Nephron progenitor cell (in vitro differentiated cells): ENCODE measurements at regions not wholly inside any gene's neighbourhood (a gene's known extent, or its start where the extent isn't known, plus 50 kb on each side); places are given as distances from the start of the nearest gene placed in this dataset.

ENCODE experiments used
- DNase-seq: peaks from one replicate; pipeline ENCODE4 v3.0.0; 2021
- H3K27ac Mint-ChIP-seq: 2 replicates; pipeline ENCODE4 v1.8.0; 2021; ENCODE audit warnings: mild to moderate bottlenecking, moderate library complexity, mixed read lengths
- H3K27me3 Mint-ChIP-seq: 2 replicates; pipeline ENCODE4 v1.8.0; 2021; ENCODE audit warnings: mild to moderate bottlenecking, low read depth, mixed read lengths; ENCODE audit not compliant: poor library complexity
- H3K36me3 Mint-ChIP-seq: 2 replicates; pipeline ENCODE4 v1.8.0; 2021; ENCODE audit warnings: low read depth, mixed read lengths
- H3K4me1 Mint-ChIP-seq: 2 replicates; pipeline ENCODE4 v1.8.0; 2021; ENCODE audit warnings: mixed read lengths
- H3K4me3 Mint-ChIP-seq: 2 replicates; pipeline ENCODE4 v1.8.0; 2021; ENCODE audit warnings: mild to moderate bottlenecking, moderate library complexity, mixed read lengths
- H3K9me3 Mint-ChIP-seq: 2 replicates; pipeline ENCODE4 v1.8.0; 2021; ENCODE audit warnings: mild to moderate bottlenecking, moderate library complexity, mixed read lengths
- CTCF ChIP-seq: fragments of 200-600 bp; sonication (generic); IDR thresholded peaks from 2 replicates; pipeline ENCODE4 v1.5.0; 2021; ENCODE audit warnings: antibody characterized with exemption

DNA sequence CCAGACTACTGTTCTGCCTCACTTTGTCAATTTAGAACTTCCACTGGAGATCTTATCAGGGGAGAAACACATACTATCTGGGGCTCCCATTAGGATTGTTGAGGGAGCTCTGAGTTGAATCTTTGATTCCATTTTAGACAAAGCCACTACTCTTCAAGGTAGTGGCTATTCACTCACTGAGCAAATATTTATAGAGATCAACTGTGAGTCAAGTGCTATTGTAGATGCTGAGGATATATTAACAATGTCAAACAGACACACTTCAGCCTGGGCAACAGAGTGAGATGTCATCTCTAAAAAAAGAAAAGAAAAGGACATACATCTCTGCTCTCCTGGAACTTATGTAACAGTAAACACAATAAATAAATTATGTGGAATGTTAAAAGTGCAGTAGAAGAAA, 315.3 kb downstream of the PTEN start:
- no peaks in the 10 kb centered on the region for H3K4me1 Mint-ChIP-seq
- peaks cover 7% of the 10 kb centered on the region for H3K36me3 Mint-ChIP-seq
- H3K9me3 Mint-ChIP-seq, result peaks cover 28% of the 10 kb centered on the region
- TF ChIP-seq CTCF, result no peak
- H3K4me3 Mint-ChIP-seq, result no peak overlapping the region
- DNase-seq, result no peak
- H3K27me3 Mint-ChIP-seq, result peaks cover 4% of the 10 kb centered on the region
- H3K27ac Mint-ChIP-seq, result no peak overlapping the region

DNA sequence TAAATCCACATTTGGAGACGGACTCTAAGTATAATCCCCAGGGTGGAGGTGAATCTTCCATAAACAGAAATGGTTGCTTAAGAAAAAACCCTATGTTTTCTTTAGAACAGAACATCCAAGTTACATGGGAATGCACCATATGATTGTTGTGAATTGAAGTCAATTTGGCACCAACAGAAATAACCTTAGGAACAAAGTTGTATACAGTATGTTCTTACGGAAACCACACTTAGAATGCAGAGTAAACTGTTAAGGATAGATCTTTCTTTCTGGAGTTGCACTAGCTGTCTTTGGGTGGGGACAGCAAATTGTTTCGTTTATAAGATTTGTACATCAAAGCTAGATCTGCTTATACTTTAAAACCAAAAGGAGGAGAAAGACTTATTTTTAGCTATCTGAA, 316.4 kb downstream of the PTEN start:
- H3K4me1 Mint-ChIP-seq, result no peaks in the 10 kb centered on the region
- H3K4me3 Mint-ChIP-seq, result no peak overlapping the region
- no peak for TF ChIP-seq CTCF
- no peak overlapping the region for H3K27ac Mint-ChIP-seq
- peaks cover 5% of the 10 kb centered on the region for H3K36me3 Mint-ChIP-seq
- no peak for DNase-seq
- H3K27me3 Mint-ChIP-seq, result peaks cover 4% of the 10 kb centered on the region
- peaks cover 18% of the 10 kb centered on the region for H3K9me3 Mint-ChIP-seq

GRCh38 chr10:88181902-88182600, 318.6 kb downstream of the PTEN start:
- no peak overlapping the region for H3K27ac Mint-ChIP-seq
- H3K4me1 Mint-ChIP-seq, result no peaks in the 10 kb centered on the region
- H3K27me3 Mint-ChIP-seq, result peaks cover 4% of the 10 kb centered on the region
- no peaks in the 10 kb centered on the region for H3K36me3 Mint-ChIP-seq
- H3K4me3 Mint-ChIP-seq, result no peak overlapping the region
- DNase-seq, result no peak
- peaks cover 7% of the 10 kb centered on the region for H3K9me3 Mint-ChIP-seq
- TF ChIP-seq CTCF, result no peak

GRCh38 chr10:88182601-88182930, 319.1 kb downstream of the PTEN start:
- Mint-ChIP-seq H3K27ac (no peak overlapping the region), H3K36me3 (no peaks in the 10 kb centered on the region), H3K4me1 (no peaks in the 10 kb centered on the region), H3K27me3 (peaks cover 4% of the 10 kb centered on the region), H3K9me3 (peaks cover 2% of the 10 kb centered on the region), H3K4me3 (no peak overlapping the region)
- no peak for TF ChIP-seq CTCF
- no peak for DNase-seq

GRCh38 chr10:88184543-88185297, 321.3 kb downstream of the PTEN start:
- peaks cover 4% of the 10 kb centered on the region for H3K27me3 Mint-ChIP-seq
- no peak overlapping the region for H3K4me3 Mint-ChIP-seq
- no peaks in the 10 kb centered on the region for H3K4me1 Mint-ChIP-seq
- TF ChIP-seq CTCF, result no peak
- H3K27ac Mint-ChIP-seq, result no peak overlapping the region
- H3K9me3 Mint-ChIP-seq, result no peaks in the 10 kb centered on the region
- H3K36me3 Mint-ChIP-seq, result no peaks in the 10 kb centered on the region
- no peak for DNase-seq

DNA sequence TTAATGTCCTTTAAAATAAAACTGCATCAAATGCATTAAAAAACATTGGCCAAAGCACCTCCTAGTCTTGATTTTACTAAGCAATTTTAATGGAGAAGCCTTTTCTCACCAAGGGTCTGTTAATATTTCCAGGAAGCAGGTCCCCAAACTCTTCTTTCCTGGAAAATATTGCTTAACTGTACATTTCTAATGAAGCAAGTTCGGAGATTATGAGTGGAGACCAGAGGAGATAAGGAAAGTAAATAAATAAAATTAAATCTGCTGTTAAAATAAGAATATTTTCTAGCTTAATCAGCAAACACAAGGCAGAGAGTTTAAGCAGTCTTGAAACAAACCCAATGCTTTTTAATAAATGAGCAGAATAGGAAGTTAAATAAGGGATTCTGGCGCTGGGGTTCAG, 322.4 kb downstream of the PTEN start:
- no peaks in the 10 kb centered on the region for H3K9me3 Mint-ChIP-seq
- no peaks in the 10 kb centered on the region for H3K4me1 Mint-ChIP-seq
- no peak overlapping the region for H3K4me3 Mint-ChIP-seq
- H3K36me3 Mint-ChIP-seq, result no peaks in the 10 kb centered on the region
- peaks cover 3% of the 10 kb centered on the region for H3K27me3 Mint-ChIP-seq
- H3K27ac Mint-ChIP-seq, result no peak overlapping the region
- TF ChIP-seq CTCF, result no peak
- no peak for DNase-seq
